ENCODE measurements at regions not wholly inside any gene's neighbourhood (a gene's known extent, or its start where the extent isn't known, plus 50 kb on each side); places are given as distances from the start of the nearest gene placed in this dataset.

GRCh38 chr7:45246339-45246738 lies 88.7 kb downstream of the RAMP3 start:
- TF ChIP-seq EZH2 (IDR thresholded peaks at IDR 0.05) (no peak), SP1 (IDR thresholded peaks at IDR 0.05; ENCODE audit: low read depth) (no peak), TCF7L2 (IDR thresholded peaks at IDR 0.05; ENCODE audit: borderline replicate concordance, extremely low read depth, insufficient read depth, insufficient read length) (no peak), FOSL1 (IDR thresholded peaks at IDR 0.05; ENCODE audit: low read depth) (no peak), RAD21 (IDR thresholded peaks at IDR 0.05; ENCODE audit: low read depth) (no peak)
- TF ChIP-seq, protein P1, sequence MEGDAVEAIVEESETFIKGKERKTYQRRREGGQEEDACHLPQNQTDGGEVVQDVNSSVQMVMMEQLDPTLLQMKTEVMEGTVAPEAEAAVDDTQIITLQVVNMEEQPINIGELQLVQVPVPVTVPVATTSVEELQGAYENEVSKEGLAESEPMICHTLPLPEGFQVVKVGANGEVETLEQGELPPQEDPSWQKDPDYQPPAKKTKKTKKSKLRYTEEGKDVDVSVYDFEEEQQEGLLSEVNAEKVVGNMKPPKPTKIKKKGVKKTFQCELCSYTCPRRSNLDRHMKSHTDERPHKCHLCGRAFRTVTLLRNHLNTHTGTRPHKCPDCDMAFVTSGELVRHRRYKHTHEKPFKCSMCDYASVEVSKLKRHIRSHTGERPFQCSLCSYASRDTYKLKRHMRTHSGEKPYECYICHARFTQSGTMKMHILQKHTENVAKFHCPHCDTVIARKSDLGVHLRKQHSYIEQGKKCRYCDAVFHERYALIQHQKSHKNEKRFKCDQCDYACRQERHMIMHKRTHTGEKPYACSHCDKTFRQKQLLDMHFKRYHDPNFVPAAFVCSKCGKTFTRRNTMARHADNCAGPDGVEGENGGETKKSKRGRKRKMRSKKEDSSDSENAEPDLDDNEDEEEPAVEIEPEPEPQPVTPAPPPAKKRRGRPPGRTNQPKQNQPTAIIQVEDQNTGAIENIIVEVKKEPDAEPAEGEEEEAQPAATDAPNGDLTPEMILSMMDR (IDR thresholded peaks at IDR 0.05 in 2 of 3, conservative IDR thresholded peaks at IDR 0.05 in 1 of 3; ENCODE audit: borderline replicate concordance in 1 of 3, insufficient read depth in 1 of 3, low read depth in 2 of 3, low read length in 2 of 3) = no peak

All from HCT116 (cell line).